ENCODE measurements at regions not wholly inside any gene's neighbourhood (a gene's known extent, or its start where the extent isn't known, plus 50 kb on each side); places are given as distances from the start of the nearest gene placed in this dataset.
"Not testable (repeated sequence)": the region's sequence is repeated elsewhere in the genome, so short reads cannot be mapped to it uniquely, and the experiment has no call there.

- in situ Hi-C loops (cut with HindIII; ENCODE audit: low sequenced_read_pairs) = no loop called here
- no peak for DNase-seq (ENCODE audit: low spot score)
Measured at GRCh38 chr11:37946155-37946766, 1348.2 kb upstream of the RAG2 start.

GRCh38 chr11:37942081-37942480 is 1344.0 kb upstream of the RAG2 start:
- DNase-seq (ENCODE audit: low spot score) = no peak
- in situ Hi-C loops (cut with HindIII; ENCODE audit: low sequenced_read_pairs) = no loop called here

GRCh38 chr11:37929100-37929653 is 1331.1 kb upstream of the RAG2 start:
- in situ Hi-C loops (cut with HindIII; ENCODE audit: low sequenced_read_pairs) = no loop called here
- no peak for DNase-seq (ENCODE audit: low spot score)

- in situ Hi-C loops (cut with HindIII; ENCODE audit: low sequenced_read_pairs) = no loop called here
- no peak for DNase-seq (ENCODE audit: low spot score)
Measured at GRCh38 chr11:37926772-37927171, 1328.7 kb upstream of the RAG2 start.

- in situ Hi-C loops (cut with HindIII; ENCODE audit: low sequenced_read_pairs) = no loop called here
- DNase-seq (ENCODE audit: low spot score) = no peak
Measured at GRCh38 chr11:37916331-37916730, 1318.3 kb upstream of the RAG2 start.

- no peak for DNase-seq (ENCODE audit: low spot score)
- in situ Hi-C loops (cut with HindIII; ENCODE audit: low sequenced_read_pairs) = no loop called here
Measured at GRCh38 chr11:37914859-37915258, 1316.8 kb upstream of the RAG2 start.

GRCh38 chr11:37908219-37908548 is 1310.1 kb upstream of the RAG2 start:
- DNase-seq (ENCODE audit: low spot score) = no peak
- in situ Hi-C loops (cut with HindIII; ENCODE audit: low sequenced_read_pairs) = no loop called here

GRCh38 chr11:37907436-37908218 is 1309.6 kb upstream of the RAG2 start:
- in situ Hi-C loops (cut with HindIII; ENCODE audit: low sequenced_read_pairs) = no loop called here
- DNase-seq (ENCODE audit: low spot score) = no peak

GRCh38 chr11:37905707-37906417 is 1307.8 kb upstream of the RAG2 start:
- no peak for DNase-seq (ENCODE audit: low spot score)
- in situ Hi-C loops (cut with HindIII; ENCODE audit: low sequenced_read_pairs) = no loop called here

- in situ Hi-C loops (cut with HindIII; ENCODE audit: low sequenced_read_pairs) = no loop called here
- no peak for DNase-seq (ENCODE audit: low spot score)
Measured at GRCh38 chr11:37896016-37896415, 1298.0 kb upstream of the RAG2 start.

GRCh38 chr11:37881741-37882140 is 1283.7 kb upstream of the RAG2 start:
- in situ Hi-C loops (cut with HindIII; ENCODE audit: low sequenced_read_pairs) = no loop called here
- no peak for DNase-seq (ENCODE audit: low spot score)

- no peak for DNase-seq (ENCODE audit: low spot score)
- in situ Hi-C loops (cut with HindIII; ENCODE audit: low sequenced_read_pairs) = no loop called here
Measured at GRCh38 chr11:37861671-37862070, 1263.6 kb upstream of the RAG2 start.

- in situ Hi-C loops (cut with HindIII; ENCODE audit: low sequenced_read_pairs); DNase-seq (ENCODE audit: low spot score): not testable (repeated sequence)
Measured at GRCh38 chr11:37858806-37859537, 1260.9 kb upstream of the RAG2 start.

GRCh38 chr11:37858398-37858797 is 1260.4 kb upstream of the RAG2 start:
- no peak for DNase-seq (ENCODE audit: low spot score)
- in situ Hi-C loops (cut with HindIII; ENCODE audit: low sequenced_read_pairs) = no loop called here

GRCh38 chr11:37857726-37858125 is 1259.7 kb upstream of the RAG2 start:
- no peak for DNase-seq (ENCODE audit: low spot score)
- in situ Hi-C loops (cut with HindIII; ENCODE audit: low sequenced_read_pairs) = no loop called here

GRCh38 chr11:37849706-37850105 is 1251.7 kb upstream of the RAG2 start:
- no peak for DNase-seq (ENCODE audit: low spot score)
- in situ Hi-C loops (cut with HindIII; ENCODE audit: low sequenced_read_pairs) = no loop called here

GRCh38 chr11:37843603-37844002 is 1245.6 kb upstream of the RAG2 start:
- DNase-seq (ENCODE audit: low spot score) = no peak
- in situ Hi-C loops (cut with HindIII; ENCODE audit: low sequenced_read_pairs) = no loop called here

GRCh38 chr11:37841016-37841415 is 1243.0 kb upstream of the RAG2 start:
- in situ Hi-C loops (cut with HindIII; ENCODE audit: low sequenced_read_pairs) = no loop called here
- DNase-seq (ENCODE audit: low spot score) = no peak

- DNase-seq (ENCODE audit: low spot score); in situ Hi-C loops (cut with HindIII; ENCODE audit: low sequenced_read_pairs): not testable (repeated sequence)
Measured at GRCh38 chr11:37840345-37840744, 1242.3 kb upstream of the RAG2 start.

- in situ Hi-C loops (cut with HindIII; ENCODE audit: low sequenced_read_pairs) = no loop called here
- DNase-seq (ENCODE audit: low spot score) = no peak
Measured at GRCh38 chr11:37830529-37830928, 1232.5 kb upstream of the RAG2 start.

Measured in G401 (cell line).